Transverse colon (tissue), 4 donors: ENCODE measurements at regions not wholly inside any gene's neighbourhood (a gene's known extent, or its start where the extent isn't known, plus 50 kb on each side); places are given as distances from the start of the nearest gene placed in this dataset.

Experiments used
- DNase-seq: peaks from one replicate; pipeline ENCODE4 v3.0.0-alpha.2; 2019
- H3K27ac ChIP-seq, 4 donors: fragments of 200-600 bp; sonication (generic); 2 replicates each; pipeline ENCODE4 v1.5.1; 2016 to 2018; ENCODE audit warnings: inconsistent platforms in 4 of 4
- H3K27me3 ChIP-seq: fragments of 200-600 bp; sonication (generic); 2 replicates; pipeline ENCODE4 v1.5.1; 2017; ENCODE audit warnings: inconsistent platforms
- H3K36me3 ChIP-seq, 4 donors: fragments of 200-600 bp; sonication (generic); 2 replicates each; pipeline ENCODE4 v1.5.1; 2017 to 2019; ENCODE audit warnings: inconsistent platforms in 4 of 4
- H3K4me1 ChIP-seq, 4 donors: fragments of 200-600 bp; sonication (generic); 2 replicates each; pipeline ENCODE4 v1.5.1; 2017 to 2020; ENCODE audit warnings: inconsistent platforms in 4 of 4
- H3K4me3 ChIP-seq, 4 donors: fragments of 200-600 bp; sonication (generic); 1 replicate in 1 of 4; 2 replicates in 3 of 4; pipeline versions ENCODE4 v1.5.1 to v1.6.1; 2017 to 2019; ENCODE audit warnings: inconsistent platforms in 4 of 4
- H3K9me3 ChIP-seq, 2 donors: fragments of 200-600 bp; sonication (generic); 2 replicates each; pipeline ENCODE4 v1.5.1; 2017 to 2019; ENCODE audit warnings: inconsistent platforms in 2 of 2
- CTCF ChIP-seq, 5 experiments: fragments of 200-600 bp in 3 of 5; fragments of 450-650 bp in 2 of 5; sonication (generic) in 3 of 5; IDR thresholded peaks; 1 replicate in 2 of 5; 2 replicates in 3 of 5; pipeline ENCODE4 v1.5.1; 2016 to 2017; ENCODE audit warnings: antibody characterized with exemption in 5 of 5, inconsistent platforms in 3 of 5, mild to moderate bottlenecking in 2 of 5, moderate library complexity in 1 of 5
- EP300 ChIP-seq: sonication (generic); formaldehyde crosslinking; IDR thresholded peaks from one replicate; pipeline ENCODE4 v1.6.1; 2017; ENCODE audit warnings: antibody characterized with exemption, low read depth
- POLR2A ChIP-seq: fragments of 450-650 bp; IDR thresholded peaks from one replicate; pipeline ENCODE4 v1.6.1; 2016; ENCODE audit warnings: antibody characterized with exemption, mild to moderate bottlenecking, moderate library complexity
- POLR2AphosphoS5 ChIP-seq, 3 donors: sonication (generic); formaldehyde crosslinking; IDR thresholded peaks; one replicate each; pipeline ENCODE4 v1.6.1; 2016; ENCODE audit warnings: antibody characterized with exemption in 3 of 3
- WGBS, 2 donors: methylation state at CpG; one replicate each; pipeline ENCODE4 v1.1.5; 2018; ENCODE audit warnings: low coverage in 1 of 2; 5-methylcytosine and 5-hydroxymethylcytosine counted together
- in situ Hi-C, 4 donors: fragments of 200-750 bp; cut with MboI; loops; one replicate each; pipeline versions ENCODE4 v1.15.0 to v1.15.1; 2017; ENCODE audit warnings: low sequenced_read_pairs in 3 of 4, low pct_ligation_motif_present in 1 of 4, low pct_unique_long_range_greater_than_20kb in 1 of 4
- intact Hi-C: fragments of 100-400 bp; cut with DNase I; formaldehyde crosslinking; loops from one replicate; pipeline ENCODE4 v1.15.1; 2023; ENCODE audit warnings: low total_unique reads

- 56 to 61% methylated on average over 3 to 5 of the region's 5 CpGs for WGBS, 2 donors
- Histone ChIP-seq H3K4me1 (no peaks in the 10 kb centered on the region), H3K27ac (no peak overlapping the region), H3K36me3 (no peaks in the 10 kb centered on the region), H3K4me3 (no peak overlapping the region), H3K27me3 (no peaks in the 10 kb centered on the region), H3K9me3 (no peaks in the 10 kb centered on the region)
- in situ Hi-C loops (no loop called here), intact Hi-C loops (no loop called here)
- no peak for TF ChIP-seq CTCF (IDR thresholded peaks at IDR 0.05)
- TF ChIP-seq EP300: no peak
- no peak for TF ChIP-seq POLR2AphosphoS5 (IDR thresholded peaks at IDR 0.05)
- no peak for TF ChIP-seq POLR2A
- DNase-seq: no peak
Observed at GRCh38 chr1:219544163-219544846, 68.6 kb downstream of the ZC3H11B start.

- Histone ChIP-seq H3K4me3 (no peak overlapping the region), H3K4me1 (no peaks in the 10 kb centered on the region), H3K9me3 (no peaks in the 10 kb centered on the region), H3K27me3 (no peaks in the 10 kb centered on the region), H3K36me3 (no peaks in the 10 kb centered on the region), H3K27ac (no peak overlapping the region)
- intact Hi-C loops: no loop called here
- in situ Hi-C loops: no loop called here
- 71 to 81% methylated on average over 5 of the region's 5 CpGs for WGBS, 2 donors
- no peak for DNase-seq
- TF ChIP-seq CTCF (IDR thresholded peaks at IDR 0.05) (no peak), EP300 (no peak), POLR2AphosphoS5 (IDR thresholded peaks at IDR 0.05) (no peak), POLR2A (no peak)
Observed at GRCh38 chr1:219542828-219543518, 69.9 kb downstream of the ZC3H11B start.

GRCh38 chr1:219541946-219542345 lies 71.0 kb downstream of the ZC3H11B start:
- no peaks in the 10 kb centered on the region for H3K9me3 ChIP-seq
- no peak overlapping the region for H3K4me3 ChIP-seq
- H3K4me1 ChIP-seq: no peaks in the 10 kb centered on the region
- intact Hi-C loops (no loop called here), in situ Hi-C loops (no loop called here)
- TF ChIP-seq CTCF (IDR thresholded peaks at IDR 0.05) (no peak), EP300 (no peak), POLR2AphosphoS5 (IDR thresholded peaks at IDR 0.05) (no peak), POLR2A (no peak)
- H3K27ac ChIP-seq: no peak overlapping the region
- H3K27me3 ChIP-seq: no peaks in the 10 kb centered on the region
- H3K36me3 ChIP-seq: no peaks in the 10 kb centered on the region
- DNase-seq: no peak

- no peak for TF ChIP-seq EP300
- TF ChIP-seq POLR2A: no peak
- no peak for TF ChIP-seq CTCF (IDR thresholded peaks at IDR 0.05)
- H3K4me1 ChIP-seq: no peaks in the 10 kb centered on the region
- in situ Hi-C loops: no loop called here
- DNase-seq: no peak
- H3K36me3 ChIP-seq: no peaks in the 10 kb centered on the region
- H3K9me3 ChIP-seq: no peaks in the 10 kb centered on the region
- WGBS, 2 donors: 44 to 70% methylated on average over 2 to 3 of the region's 3 CpGs
- no peak overlapping the region for H3K27ac ChIP-seq
- H3K4me3 ChIP-seq: no peak overlapping the region
- intact Hi-C loops: no loop called here
- H3K27me3 ChIP-seq: no peaks in the 10 kb centered on the region
Observed at GRCh38 chr1:219539645-219540254, 73.2 kb downstream of the ZC3H11B start.
